ENCODE measurements at regions not wholly inside any gene's neighbourhood (a gene's known extent, or its start where the extent isn't known, plus 50 kb on each side); places are given as distances from the start of the nearest gene placed in this dataset.

DNA sequence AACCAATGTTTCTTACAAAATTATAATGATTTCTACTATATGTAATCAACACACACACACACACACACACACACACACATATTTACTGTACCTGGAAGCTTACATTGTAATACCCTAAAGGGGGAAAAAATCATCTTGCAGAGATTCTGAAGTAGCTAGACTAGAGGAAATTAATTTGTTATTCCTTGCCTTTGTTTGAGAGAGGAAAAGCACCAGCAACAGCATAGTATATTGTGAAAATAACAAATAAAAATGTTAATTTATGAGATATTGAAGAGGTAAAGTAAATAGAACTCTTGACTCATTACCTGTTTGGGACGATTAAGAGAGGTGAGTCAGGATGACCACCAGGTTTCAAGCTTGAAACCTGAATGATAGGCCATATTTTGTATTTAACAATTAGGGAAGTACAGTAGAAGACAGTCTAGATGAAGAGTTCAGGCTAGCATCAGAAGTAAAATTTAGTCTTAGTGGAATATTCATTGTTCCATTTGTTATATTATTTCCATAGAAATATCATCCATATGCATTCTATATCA is 873.4 kb upstream of the PCDH10 start:
- Histone ChIP-seq H3K27ac (no peak overlapping the region), H3K9me3 (no peaks in the 10 kb centered on the region), H3K36me3 (no peaks in the 10 kb centered on the region), H3K4me3 (no peak overlapping the region), H3K4me1 (no peaks in the 10 kb centered on the region), H3K27me3 (no peaks in the 10 kb centered on the region)
- TF ChIP-seq, protein P1, sequence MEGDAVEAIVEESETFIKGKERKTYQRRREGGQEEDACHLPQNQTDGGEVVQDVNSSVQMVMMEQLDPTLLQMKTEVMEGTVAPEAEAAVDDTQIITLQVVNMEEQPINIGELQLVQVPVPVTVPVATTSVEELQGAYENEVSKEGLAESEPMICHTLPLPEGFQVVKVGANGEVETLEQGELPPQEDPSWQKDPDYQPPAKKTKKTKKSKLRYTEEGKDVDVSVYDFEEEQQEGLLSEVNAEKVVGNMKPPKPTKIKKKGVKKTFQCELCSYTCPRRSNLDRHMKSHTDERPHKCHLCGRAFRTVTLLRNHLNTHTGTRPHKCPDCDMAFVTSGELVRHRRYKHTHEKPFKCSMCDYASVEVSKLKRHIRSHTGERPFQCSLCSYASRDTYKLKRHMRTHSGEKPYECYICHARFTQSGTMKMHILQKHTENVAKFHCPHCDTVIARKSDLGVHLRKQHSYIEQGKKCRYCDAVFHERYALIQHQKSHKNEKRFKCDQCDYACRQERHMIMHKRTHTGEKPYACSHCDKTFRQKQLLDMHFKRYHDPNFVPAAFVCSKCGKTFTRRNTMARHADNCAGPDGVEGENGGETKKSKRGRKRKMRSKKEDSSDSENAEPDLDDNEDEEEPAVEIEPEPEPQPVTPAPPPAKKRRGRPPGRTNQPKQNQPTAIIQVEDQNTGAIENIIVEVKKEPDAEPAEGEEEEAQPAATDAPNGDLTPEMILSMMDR (IDR thresholded peaks at IDR 0.05): no peak
- TF ChIP-seq POLR2A (IDR thresholded peaks at IDR 0.05): no peak
- no peak for DNase-seq

GRCh38 chr4:132276185-132276584 is 872.9 kb upstream of the PCDH10 start:
- no peak for TF ChIP-seq POLR2A (IDR thresholded peaks at IDR 0.05)
- TF ChIP-seq, protein P1 (IDR thresholded peaks at IDR 0.05): no peak
- DNase-seq: no peak
- no peaks in the 10 kb centered on the region for H3K36me3 ChIP-seq
- H3K9me3 ChIP-seq: no peaks in the 10 kb centered on the region
- H3K27me3 ChIP-seq: no peaks in the 10 kb centered on the region
- no peak overlapping the region for H3K27ac ChIP-seq
- no peak overlapping the region for H3K4me3 ChIP-seq
- H3K4me1 ChIP-seq: no peaks in the 10 kb centered on the region

- no peak for DNase-seq
- no peak for TF ChIP-seq POLR2A (IDR thresholded peaks at IDR 0.05)
- TF ChIP-seq, protein P1 (IDR thresholded peaks at IDR 0.05): no peak
- Histone ChIP-seq H3K27me3 (no peaks in the 10 kb centered on the region), H3K36me3 (no peaks in the 10 kb centered on the region), H3K4me1 (no peaks in the 10 kb centered on the region), H3K9me3 (no peaks in the 10 kb centered on the region), H3K4me3 (no peak overlapping the region), H3K27ac (no peak overlapping the region)
Observed at GRCh38 chr4:132276989-132277388, 872.1 kb upstream of the PCDH10 start.

- Histone ChIP-seq H3K4me3 (no peak overlapping the region), H3K36me3 (no peaks in the 10 kb centered on the region), H3K4me1 (no peaks in the 10 kb centered on the region), H3K27ac (no peak overlapping the region), H3K9me3 (no peaks in the 10 kb centered on the region), H3K27me3 (no peaks in the 10 kb centered on the region)
- DNase-seq: no peak
- TF ChIP-seq, protein P1 (IDR thresholded peaks at IDR 0.05): no peak
- TF ChIP-seq POLR2A (IDR thresholded peaks at IDR 0.05): no peak
Observed at GRCh38 chr4:132281733-132282132, 867.4 kb upstream of the PCDH10 start.

- no peak for DNase-seq
- Histone ChIP-seq H3K36me3 (no peaks in the 10 kb centered on the region), H3K27ac (no peak overlapping the region), H3K27me3 (no peaks in the 10 kb centered on the region), H3K4me1 (no peaks in the 10 kb centered on the region), H3K9me3 (no peaks in the 10 kb centered on the region), H3K4me3 (no peak overlapping the region)
- TF ChIP-seq, protein P1 (IDR thresholded peaks at IDR 0.05): no peak
- TF ChIP-seq POLR2A (IDR thresholded peaks at IDR 0.05): no peak
Observed at GRCh38 chr4:132284910-132285426, 864.1 kb upstream of the PCDH10 start.

DNA sequence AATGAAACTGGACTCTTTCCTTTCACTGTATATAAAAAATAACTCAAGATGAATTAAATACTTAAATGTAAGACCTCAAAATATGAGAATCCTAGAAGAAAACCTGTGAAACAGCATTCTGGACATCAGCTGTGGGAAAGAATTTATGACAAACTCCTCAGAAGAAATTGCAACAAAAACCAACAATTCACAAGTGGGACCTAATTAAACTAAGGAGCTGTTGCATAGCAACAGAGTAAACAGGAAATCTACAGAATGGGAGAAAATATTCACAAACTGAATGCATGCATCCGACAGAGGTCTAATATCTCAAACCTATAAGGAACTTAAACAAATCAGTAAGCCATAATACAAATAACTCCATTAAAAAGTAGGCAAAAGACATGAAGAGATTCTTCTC is 851.7 kb upstream of the PCDH10 start:
- H3K4me1 ChIP-seq: no peaks in the 10 kb centered on the region
- DNase-seq: no peak
- H3K9me3 ChIP-seq: no peaks in the 10 kb centered on the region

More for the DNA sequence above, 851.7 kb upstream of the PCDH10 start:
- no peaks in the 10 kb centered on the region for H3K36me3 ChIP-seq
- TF ChIP-seq, protein P1 (IDR thresholded peaks at IDR 0.05): no peak
- no peak for TF ChIP-seq POLR2A (IDR thresholded peaks at IDR 0.05)
- H3K27me3 ChIP-seq: no peaks in the 10 kb centered on the region
- no peak overlapping the region for H3K4me3 ChIP-seq
- no peak overlapping the region for H3K27ac ChIP-seq

Data from Peyer's patch (tissue), 4 donors.